ENCODE measurements at regions not wholly inside any gene's neighbourhood (a gene's known extent, or its start where the extent isn't known, plus 50 kb on each side); places are given as distances from the start of the nearest gene placed in this dataset.

GRCh38 chr10:60536529-60537114 is 146.9 kb upstream of the ANK3 start:
- Mint-ChIP-seq H3K4me1 (peaks cover 17% of the 10 kb centered on the region), H3K9me3 (peaks cover 6% of the 10 kb centered on the region), H3K4me3 (no peak overlapping the region), H3K27me3 (ENCODE audit: low read depth) (no peaks in the 10 kb centered on the region), H3K27ac (no peak overlapping the region), H3K36me3 (peaks cover 2% of the 10 kb centered on the region)
- no peak for TF ChIP-seq CTCF (IDR thresholded peaks at IDR 0.05; ENCODE audit: unreplicated experiment)
- no peak for DNase-seq (ENCODE audit: low spot score in 2 of 2, unreplicated experiment in 2 of 2)

GRCh38 chr10:60535427-60535826 is 145.8 kb upstream of the ANK3 start:
- H3K9me3 Mint-ChIP-seq: peaks cover 6% of the 10 kb centered on the region
- H3K27me3 Mint-ChIP-seq (ENCODE audit: low read depth): no peaks in the 10 kb centered on the region
- peaks cover 2% of the 10 kb centered on the region for H3K36me3 Mint-ChIP-seq
- no peak for DNase-seq (ENCODE audit: low spot score in 2 of 2, unreplicated experiment in 2 of 2)
- no peak overlapping the region for H3K27ac Mint-ChIP-seq
- H3K4me1 Mint-ChIP-seq: peaks cover 17% of the 10 kb centered on the region
- H3K4me3 Mint-ChIP-seq: no peak overlapping the region
- no peak for TF ChIP-seq CTCF (IDR thresholded peaks at IDR 0.05; ENCODE audit: unreplicated experiment)

- no peak for TF ChIP-seq CTCF (IDR thresholded peaks at IDR 0.05; ENCODE audit: unreplicated experiment)
- Mint-ChIP-seq H3K27ac (no peak overlapping the region), H3K9me3 (peaks cover 3% of the 10 kb centered on the region), H3K4me1 (peaks cover 17% of the 10 kb centered on the region), H3K4me3 (no peak overlapping the region), H3K36me3 (peaks cover 2% of the 10 kb centered on the region), H3K27me3 (ENCODE audit: low read depth) (no peaks in the 10 kb centered on the region)
- DNase-seq (ENCODE audit: low spot score in 2 of 2, unreplicated experiment in 2 of 2): no peak
Measured at GRCh38 chr10:60534761-60535389, 145.2 kb upstream of the ANK3 start.

- no peak for TF ChIP-seq CTCF (IDR thresholded peaks at IDR 0.05; ENCODE audit: unreplicated experiment)
- H3K9me3 Mint-ChIP-seq: no peaks in the 10 kb centered on the region
- no peak overlapping the region for H3K4me3 Mint-ChIP-seq
- peaks cover 15% of the 10 kb centered on the region for H3K4me1 Mint-ChIP-seq
- H3K36me3 Mint-ChIP-seq: peaks cover 2% of the 10 kb centered on the region
- DNase-seq (ENCODE audit: low spot score in 2 of 2, unreplicated experiment in 2 of 2): no peak
- H3K27me3 Mint-ChIP-seq (ENCODE audit: low read depth): no peaks in the 10 kb centered on the region
- no peak overlapping the region for H3K27ac Mint-ChIP-seq
Measured at GRCh38 chr10:60532696-60533468, 143.2 kb upstream of the ANK3 start.

- no peak overlapping the region for H3K4me3 Mint-ChIP-seq
- no peak for DNase-seq (ENCODE audit: low spot score in 2 of 2, unreplicated experiment in 2 of 2)
- H3K27me3 Mint-ChIP-seq (ENCODE audit: low read depth): no peaks in the 10 kb centered on the region
- no peak overlapping the region for H3K27ac Mint-ChIP-seq
- H3K36me3 Mint-ChIP-seq: peaks cover 2% of the 10 kb centered on the region
- no peaks in the 10 kb centered on the region for H3K9me3 Mint-ChIP-seq
- TF ChIP-seq CTCF (IDR thresholded peaks at IDR 0.05; ENCODE audit: unreplicated experiment): no peak
- peaks cover 20% of the 10 kb centered on the region for H3K4me1 Mint-ChIP-seq
Measured at GRCh38 chr10:60531006-60531405, 141.3 kb upstream of the ANK3 start.
